22Rv1 (cell line): ENCODE measurements at regions not wholly inside any gene's neighbourhood (a gene's known extent, or its start where the extent isn't known, plus 50 kb on each side); places are given as distances from the start of the nearest gene placed in this dataset.

Experiments
- H3K27ac ChIP-seq: fragments of 450-650 bp; 2 replicates; pipeline ENCODE4 v1.5.1; 2017
- CTCF ChIP-seq: fragments of 450-650 bp; IDR thresholded peaks from 2 replicates; pipeline ENCODE4 v1.5.1; 2017; ENCODE audit warnings: mild to moderate bottlenecking
- ZFX ChIP-seq: fragments of 450-650 bp; IDR thresholded peaks from 2 replicates; pipeline ENCODE4 v1.6.1; 2017; ENCODE audit warnings: antibody characterized with exemption, borderline replicate concordance

GRCh38 chr6:113388996-113389395 is 468.1 kb upstream of the MARCKS start:
- H3K27ac ChIP-seq: no peak overlapping the region
- no peak for TF ChIP-seq CTCF
- no peak for TF ChIP-seq ZFX

- H3K27ac ChIP-seq: no peak overlapping the region
- TF ChIP-seq ZFX: no peak
- no peak for TF ChIP-seq CTCF
Observed at GRCh38 chr6:113392551-113393055, 464.5 kb upstream of the MARCKS start.

GRCh38 chr6:113394216-113394615 is 462.9 kb upstream of the MARCKS start:
- TF ChIP-seq CTCF: no peak
- no peak for TF ChIP-seq ZFX
- no peak overlapping the region for H3K27ac ChIP-seq

GRCh38 chr6:113394729-113395128 is 462.4 kb upstream of the MARCKS start:
- TF ChIP-seq ZFX (no peak), CTCF (no peak)
- H3K27ac ChIP-seq: no peak overlapping the region

- no peak overlapping the region for H3K27ac ChIP-seq
- TF ChIP-seq CTCF (no peak), ZFX (no peak)
Observed at GRCh38 chr6:113396730-113397129, 460.4 kb upstream of the MARCKS start.

GRCh38 chr6:113397236-113397635 is 459.9 kb upstream of the MARCKS start:
- no peak for TF ChIP-seq ZFX
- TF ChIP-seq CTCF: no peak
- no peak overlapping the region for H3K27ac ChIP-seq

- H3K27ac ChIP-seq: no peak overlapping the region
- no peak for TF ChIP-seq ZFX
- TF ChIP-seq CTCF: no peak
Observed at GRCh38 chr6:113401231-113401630, 455.9 kb upstream of the MARCKS start.
